DLD1 (cell line): ENCODE measurements at regions not wholly inside any gene's neighbourhood (a gene's known extent, or its start where the extent isn't known, plus 50 kb on each side); places are given as distances from the start of the nearest gene placed in this dataset.

ENCODE experiments used
- in situ Hi-C: cut with HindIII; loops from 2 replicates; pipeline ENCODE4 v1.10.0; 2017; ENCODE audit warnings: low sequenced_read_pairs

DNA sequence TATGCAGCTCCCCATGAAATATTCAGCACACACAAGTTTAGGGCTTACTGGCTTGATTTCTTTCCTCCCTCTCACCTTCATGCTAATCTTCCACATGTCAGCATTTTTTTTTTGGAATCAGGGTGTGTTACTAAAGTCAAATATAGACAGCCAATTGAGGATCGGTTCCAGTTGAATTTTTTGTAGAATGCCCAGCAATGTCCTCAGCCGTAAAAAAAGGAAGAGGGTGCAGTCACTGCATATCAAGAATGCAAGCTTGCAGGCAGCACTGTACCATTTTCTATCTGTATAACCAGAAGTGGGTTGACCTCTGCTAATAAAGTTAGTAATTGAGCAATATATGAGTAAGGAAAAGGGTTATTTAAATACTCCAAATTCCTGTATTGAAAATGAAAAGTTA is 51.4 kb upstream of the CHMP2B start:
- in situ Hi-C loops, result no loop called here

DNA sequence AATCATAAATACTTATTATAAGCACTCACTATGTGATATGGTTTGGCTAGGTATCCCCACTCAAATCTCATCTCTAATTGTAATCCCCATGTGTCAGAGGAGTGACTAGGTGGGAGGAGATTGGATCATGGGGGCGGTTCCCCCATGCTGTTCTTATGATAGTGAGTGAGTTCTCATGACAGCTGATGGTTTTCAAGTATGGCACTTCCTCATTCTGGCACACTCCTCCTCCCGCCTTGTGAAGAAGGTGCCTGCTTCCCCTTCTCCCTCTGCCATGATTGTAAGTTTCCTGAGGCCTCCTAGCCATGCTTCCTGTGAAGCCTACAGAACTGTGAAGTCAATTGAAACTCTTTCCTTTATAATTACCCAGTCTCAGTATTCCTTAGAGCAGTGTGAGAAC is 53.3 kb upstream of the CHMP2B start:
- in situ Hi-C loops, result no loop called here

DNA sequence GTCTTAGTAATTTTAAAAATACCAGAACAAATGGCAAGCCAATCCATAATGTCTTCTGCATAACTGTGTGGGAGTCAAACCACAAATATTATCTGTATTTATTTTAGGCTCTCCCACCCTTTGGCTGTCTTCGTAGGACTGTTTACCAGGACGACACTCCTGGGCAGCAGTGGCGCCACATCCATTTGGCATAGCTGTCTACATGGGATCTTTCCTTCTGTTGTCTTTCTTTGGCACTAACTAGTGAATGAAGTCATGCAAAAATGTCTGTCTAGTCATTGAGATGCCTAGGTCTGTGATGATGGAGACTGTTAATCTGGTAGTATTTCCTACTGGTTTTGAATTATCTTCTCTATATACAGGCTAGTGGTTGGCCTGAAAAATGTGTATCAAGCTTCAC is 54.0 kb upstream of the CHMP2B start:
- in situ Hi-C loops, result no loop called here

DNA sequence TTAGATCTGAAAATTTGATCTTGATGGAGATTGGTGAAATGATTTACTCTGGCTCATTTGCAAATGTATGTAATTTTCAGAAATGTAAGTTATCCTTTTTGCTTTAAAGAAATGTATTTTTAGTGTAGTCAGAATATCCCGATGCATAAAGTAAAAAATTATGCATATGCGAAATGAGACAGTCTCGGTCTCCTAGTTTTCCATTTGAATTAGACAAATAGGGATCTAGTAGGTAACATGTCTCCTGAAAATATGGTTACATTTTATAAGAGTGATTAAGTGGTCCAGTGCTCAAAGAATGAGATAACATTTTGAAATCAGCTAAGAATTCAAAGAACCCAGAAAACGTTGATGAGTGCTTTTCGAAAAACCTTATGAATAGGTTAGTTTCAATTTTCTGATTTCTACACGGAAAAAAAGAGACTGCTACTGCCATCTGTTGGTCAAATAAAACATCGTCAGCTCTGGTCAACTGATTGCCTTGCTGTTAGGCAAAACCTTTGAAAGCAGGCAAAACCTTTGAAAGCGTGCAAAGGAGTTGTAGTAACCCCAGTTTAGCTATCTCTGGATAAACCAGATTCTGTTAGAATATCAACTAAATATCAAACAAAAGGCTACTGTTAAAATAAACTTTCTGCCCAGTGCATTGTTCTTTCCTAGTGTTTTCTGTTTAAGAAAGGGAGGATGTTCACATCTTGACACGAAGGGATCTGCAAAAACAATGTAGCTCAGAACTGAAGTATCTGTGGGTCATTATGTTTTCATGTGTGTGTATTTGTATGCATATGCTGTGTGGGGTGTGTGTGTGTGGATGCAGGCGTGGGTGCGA is 59.3 kb upstream of the CHMP2B start:
- in situ Hi-C loops, result no loop called here

DNA sequence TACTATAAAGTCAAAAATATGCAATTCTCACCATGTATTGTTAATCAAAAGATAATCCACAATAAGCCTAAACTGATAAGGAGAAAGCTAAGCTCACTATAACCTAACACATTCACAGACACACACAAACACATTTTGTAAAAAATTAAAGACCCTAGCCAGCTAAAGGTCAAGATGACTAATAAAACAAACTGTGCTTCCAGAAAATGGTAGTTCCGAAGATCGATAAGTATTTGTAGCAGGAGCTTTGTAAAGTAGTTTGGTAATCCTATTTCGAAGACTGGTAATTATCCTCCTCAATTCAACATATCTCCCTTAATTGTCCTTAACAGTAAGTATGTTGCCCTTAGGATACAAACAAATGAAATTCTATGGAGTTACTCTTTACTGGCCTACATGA is 62.9 kb upstream of the CHMP2B start:
- in situ Hi-C loops, result no loop called here

DNA sequence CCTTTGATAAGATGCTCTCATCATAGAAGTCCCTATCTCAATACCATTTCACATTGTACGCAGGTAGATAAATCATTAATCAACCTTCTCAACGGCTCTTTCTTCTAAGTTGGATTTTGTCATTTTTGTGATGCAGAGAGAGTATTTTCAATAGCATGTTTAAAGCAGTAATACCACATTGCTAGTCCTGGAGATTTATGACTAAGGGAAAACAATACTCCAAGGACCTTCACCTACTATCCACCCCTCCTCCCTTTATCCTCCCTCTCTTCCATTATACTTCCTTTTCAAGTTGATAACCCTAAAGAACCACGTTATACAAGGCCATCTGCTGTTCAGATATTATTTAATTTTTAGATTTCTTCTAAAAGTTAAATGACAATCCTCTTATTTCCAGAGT is 65.3 kb upstream of the CHMP2B start:
- in situ Hi-C loops, result no loop called here

DNA sequence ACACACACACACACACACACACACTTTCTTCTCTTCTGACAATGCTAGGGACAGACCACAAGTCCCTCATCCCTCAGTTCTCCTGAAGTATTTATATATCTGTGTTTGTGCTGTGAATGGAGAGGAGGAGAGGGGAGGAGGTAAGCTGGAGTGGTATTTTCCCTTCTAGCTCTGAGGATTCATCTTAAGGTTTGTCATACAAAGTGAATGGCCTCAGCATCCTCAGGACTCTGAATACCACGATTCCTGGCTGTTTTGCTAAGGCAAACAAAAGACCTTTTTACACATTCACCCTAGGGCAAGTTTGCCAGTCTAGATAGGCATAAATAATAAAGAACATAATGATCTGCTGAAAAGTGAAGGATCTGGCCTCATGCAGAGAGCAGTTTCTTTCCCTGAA is 65.7 kb upstream of the CHMP2B start:
- in situ Hi-C loops, result no loop called here

DNA sequence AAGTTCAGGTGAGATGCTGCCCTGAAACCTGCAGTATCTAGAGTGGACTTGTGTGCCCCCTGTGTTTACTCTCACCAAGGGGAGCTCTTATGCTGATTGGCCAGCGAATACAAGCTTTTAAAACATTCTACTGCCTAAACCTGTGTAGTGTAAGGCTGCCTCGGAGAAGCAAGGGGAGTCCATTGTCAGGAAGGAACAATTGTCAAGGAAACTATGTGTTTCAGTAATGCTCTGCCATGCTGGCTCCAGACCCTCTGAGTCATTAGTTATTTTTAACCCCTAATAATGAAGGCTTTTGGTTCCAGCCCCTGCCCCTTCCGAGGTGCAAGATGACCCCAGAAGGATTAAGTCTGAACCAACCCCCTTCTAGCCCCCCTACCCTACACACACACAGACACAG is 66.1 kb upstream of the CHMP2B start:
- in situ Hi-C loops, result no loop called here

DNA sequence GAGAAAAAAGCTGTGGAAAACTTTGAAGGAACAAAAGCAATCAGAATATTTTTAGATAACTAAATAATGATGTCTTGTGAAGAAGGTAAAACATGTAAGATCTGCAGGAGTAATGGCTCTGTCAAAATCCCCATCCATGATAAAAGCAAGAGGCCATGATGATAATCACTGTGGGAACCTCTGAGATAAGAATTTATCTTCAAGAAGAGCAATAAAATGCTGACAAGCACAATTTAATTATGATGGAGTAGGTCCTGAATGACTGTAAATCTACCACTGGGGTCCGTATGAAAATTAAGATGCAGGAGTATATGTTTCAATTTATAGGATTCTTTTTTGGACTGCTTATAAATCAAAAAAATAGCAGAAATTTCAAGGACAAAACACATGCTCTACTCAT is 68.3 kb upstream of the CHMP2B start:
- in situ Hi-C loops, result no loop called here

DNA sequence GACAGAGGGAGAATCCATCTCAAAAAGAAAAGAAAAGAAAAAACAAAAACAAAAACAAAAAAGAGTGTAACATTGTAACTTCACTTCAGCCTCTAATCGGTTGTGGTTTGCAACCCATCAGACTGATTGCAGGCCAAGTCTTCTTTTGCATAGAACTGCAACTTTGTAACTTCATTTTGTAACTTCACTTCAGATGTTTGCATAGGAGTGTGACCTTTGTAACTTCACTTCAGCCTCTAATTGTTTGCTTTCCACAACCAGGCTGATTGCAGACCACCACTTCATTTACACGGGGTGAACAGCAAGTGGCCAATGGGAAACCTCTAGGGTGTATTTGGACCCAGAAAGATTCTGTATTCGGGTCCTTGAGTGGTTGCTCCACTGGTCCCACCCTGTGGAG is 79.1 kb upstream of the CHMP2B start:
- in situ Hi-C loops, result no loop called here

DNA sequence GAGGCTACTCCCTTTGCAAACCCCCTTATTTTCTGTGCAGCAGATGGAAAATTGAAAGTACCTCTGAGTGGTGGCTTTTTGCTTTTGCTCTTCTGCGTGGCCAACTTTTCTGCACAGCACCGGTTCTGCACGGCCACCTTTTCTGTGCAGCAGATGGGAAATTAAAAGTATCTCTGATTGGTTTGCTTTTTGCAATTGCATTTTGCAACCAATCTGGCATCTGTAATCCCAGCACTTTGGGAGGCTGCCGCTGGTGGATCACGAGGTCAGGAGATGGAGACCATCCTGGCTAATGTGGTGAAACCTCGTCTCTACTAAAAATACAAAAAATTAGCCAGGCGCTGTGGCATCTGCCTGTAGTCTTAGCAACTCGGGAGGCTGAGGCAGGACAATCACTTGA is 79.5 kb upstream of the CHMP2B start:
- in situ Hi-C loops, result no loop called here

DNA sequence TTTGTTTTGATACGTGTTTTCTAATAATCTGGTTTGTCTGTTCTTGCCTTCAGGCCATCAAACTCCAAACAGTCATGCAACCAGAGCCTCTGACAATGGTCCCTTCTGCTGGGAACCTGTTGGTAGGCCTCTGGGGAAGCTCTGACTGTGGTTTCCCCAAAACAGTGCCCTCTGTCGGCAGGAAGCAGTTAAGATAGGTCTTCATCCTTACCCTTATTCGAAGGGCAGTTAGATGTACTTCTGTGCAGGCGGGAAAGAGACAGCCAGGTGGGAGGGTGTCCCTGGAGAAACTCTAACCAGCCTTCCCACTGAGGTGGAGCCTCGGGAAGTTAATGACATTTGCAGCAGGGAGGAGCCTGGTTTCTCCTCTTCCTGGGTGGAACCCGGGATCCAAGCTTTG is 81.6 kb upstream of the CHMP2B start:
- in situ Hi-C loops, result no loop called here

DNA sequence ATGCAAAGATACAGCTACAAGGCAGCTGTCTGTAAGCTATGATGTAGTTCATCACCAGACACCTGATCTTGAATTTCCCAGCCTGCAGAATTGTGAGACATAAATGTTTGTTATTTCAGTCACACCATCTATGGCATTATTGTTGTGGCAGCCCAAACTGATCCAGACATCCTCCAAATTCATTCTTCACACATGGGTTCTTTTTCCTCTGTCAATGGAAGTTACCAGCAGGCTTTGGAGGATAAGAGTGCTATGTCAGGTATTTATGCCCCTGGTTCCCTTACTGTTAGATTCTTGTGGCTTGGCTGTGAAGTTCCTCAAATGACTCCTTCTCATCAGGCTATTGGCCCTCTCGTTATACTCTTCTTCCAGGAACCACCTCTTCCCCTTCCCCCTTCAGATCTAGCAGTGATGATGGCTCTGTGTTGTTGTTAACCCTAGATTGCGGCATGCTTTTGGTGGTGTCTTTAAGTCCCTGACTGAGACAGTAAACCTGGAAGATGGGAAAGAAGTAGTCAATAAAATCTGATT is 91.0 kb upstream of the CHMP2B start:
- in situ Hi-C loops, result no loop called here

DNA sequence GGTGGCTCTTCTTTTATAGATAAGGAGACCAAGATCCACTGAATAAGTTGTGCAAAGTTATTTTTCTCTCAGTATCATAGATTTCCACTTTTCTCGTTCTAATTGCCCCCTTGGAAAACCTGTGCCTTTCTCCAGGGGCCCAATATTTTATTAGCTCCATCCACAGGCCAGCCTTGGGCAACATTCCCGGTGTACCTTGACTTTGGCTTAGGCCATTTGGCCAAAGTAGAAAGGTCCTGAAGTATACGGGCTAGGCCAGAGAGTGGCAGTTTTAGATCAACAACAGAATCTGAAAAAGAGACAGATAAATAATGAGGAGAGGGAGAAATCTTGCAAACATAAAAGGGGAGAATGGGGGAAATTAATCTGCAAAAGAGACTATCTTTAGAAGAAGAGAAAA is 91.7 kb upstream of the CHMP2B start:
- in situ Hi-C loops, result no loop called here

DNA sequence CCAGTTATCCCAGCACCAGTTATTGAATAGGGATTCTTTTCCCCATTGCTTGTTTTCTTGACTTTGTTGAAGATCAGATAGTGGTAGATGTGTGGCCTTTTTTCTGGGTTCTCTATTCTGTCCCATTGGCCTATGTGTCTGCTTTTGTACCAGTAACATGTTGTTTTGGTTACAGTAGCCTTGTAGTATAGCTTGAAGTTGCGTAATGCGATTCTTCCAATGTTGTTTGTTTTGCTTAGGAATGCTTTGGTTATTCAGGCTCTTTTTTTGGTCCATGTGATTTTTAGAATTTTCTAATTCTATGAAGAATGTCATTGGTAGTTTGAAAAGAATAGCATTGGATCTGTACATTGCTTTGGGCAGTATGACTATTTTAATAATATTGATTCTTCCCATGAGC is 94.3 kb upstream of the CHMP2B start:
- in situ Hi-C loops, result no loop called here

DNA sequence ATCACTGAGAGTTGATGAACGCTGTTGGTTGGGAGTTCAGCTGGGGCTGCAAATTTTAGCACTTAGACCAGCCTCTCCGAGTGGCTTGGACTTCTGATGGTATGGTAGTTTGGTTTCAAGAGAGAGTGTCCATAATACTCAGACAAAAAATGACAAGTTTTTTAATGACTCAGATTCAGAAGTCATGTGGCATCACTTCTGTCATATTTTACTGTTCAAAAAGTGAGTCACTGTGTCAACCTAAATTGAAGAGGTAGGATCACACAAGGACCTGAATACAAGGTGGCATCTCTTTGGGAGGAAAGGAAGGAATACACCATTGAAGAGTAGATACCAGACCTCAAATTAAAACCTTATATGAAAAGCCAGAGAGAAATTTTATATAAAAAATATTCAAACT is 99.1 kb upstream of the CHMP2B start:
- in situ Hi-C loops, result no loop called here

DNA sequence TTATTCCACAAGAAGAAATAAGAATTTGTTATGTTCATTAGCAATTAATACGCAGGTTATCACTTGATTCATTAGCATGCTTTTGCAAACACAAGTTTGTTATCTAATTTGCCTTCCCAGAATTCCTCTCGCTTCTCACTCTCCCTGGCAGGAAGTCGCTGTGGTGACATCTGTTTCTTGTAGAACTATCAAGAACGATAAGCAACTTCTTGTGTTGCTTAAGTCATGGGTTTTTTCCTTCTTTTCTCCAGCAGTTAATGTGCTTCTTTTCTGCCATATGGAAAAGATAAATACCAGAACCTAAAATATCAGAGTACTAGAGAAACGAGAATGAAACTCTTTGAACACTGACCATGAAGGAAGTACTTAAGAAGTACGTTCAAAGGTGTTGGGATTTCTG is 99.8 kb upstream of the CHMP2B start:
- in situ Hi-C loops, result no loop called here

DNA sequence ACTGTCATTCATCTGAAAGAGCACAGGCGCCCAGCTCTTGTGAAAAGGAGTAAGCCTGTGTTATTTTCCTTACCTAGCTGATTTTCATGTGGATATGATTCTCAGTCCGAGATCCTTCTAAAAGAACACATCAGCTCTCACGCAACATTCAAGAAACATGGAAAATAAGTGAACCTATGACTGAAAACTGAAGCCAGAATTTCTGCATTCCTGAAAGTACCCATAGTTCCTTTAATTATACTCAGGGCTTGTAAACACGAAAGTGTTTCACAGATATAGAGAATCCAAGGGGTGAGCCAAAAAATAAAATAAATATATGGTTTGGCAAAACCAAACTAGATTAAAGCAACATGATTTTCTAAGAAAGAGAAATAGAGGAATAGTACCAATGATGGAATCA is 100.8 kb upstream of the CHMP2B start:
- in situ Hi-C loops, result no loop called here

DNA sequence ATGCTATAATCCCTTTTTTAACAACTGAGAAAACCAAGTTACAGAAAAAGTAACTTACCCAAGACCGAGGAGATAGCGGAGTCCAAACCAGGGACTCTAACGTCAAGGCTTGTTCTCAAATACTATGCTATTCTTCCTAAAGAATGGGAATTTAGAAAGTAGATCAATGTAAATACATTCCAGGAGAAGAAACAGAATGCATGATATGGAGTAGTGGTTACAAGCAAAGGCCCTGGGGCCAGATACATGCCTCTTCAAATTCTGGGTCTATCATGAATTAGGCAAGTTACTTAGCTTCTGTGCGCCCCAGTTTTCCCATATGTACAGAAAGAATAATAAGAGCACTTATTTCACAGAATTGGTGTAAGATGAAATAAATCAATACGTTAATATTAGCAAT is 102.0 kb upstream of the CHMP2B start:
- in situ Hi-C loops, result no loop called here

DNA sequence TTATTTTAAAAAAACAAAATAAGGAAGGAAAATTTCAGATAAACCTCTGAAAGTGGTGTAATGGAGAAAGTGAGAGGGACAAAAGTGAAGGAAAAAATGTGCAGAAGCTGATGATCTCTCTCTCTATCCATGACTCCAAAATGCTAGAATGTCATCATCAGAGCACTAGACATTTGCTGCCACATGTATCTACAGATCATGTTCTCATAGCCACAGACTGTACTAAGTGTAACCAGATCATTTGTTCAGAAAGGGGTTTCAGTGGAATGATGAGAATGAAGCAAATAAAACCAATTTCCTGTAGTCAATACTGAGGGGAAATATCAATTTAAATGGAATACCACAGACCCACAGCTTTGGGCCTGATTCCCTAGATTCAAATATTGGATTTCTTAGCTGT is 104.3 kb upstream of the CHMP2B start:
- in situ Hi-C loops, result no loop called here

DNA sequence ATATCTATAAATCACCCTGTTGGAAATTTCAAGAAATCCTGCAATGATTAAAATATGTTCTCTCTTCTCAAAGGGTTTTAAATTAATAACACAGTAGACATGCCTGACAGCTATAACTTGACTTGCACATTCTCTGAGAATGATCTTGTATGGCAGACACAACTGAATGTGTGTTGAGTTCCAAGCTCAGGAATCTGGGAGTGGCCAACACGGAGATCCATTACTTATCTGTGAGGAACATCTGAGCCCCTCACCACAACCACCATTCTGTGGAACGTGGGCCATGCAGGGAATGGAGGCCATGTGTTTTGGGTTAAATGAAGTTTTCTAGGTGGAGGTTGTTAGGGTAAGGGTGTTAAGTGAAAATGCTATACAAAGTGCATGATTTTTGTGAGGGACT is 105.3 kb upstream of the CHMP2B start:
- in situ Hi-C loops, result no loop called here

DNA sequence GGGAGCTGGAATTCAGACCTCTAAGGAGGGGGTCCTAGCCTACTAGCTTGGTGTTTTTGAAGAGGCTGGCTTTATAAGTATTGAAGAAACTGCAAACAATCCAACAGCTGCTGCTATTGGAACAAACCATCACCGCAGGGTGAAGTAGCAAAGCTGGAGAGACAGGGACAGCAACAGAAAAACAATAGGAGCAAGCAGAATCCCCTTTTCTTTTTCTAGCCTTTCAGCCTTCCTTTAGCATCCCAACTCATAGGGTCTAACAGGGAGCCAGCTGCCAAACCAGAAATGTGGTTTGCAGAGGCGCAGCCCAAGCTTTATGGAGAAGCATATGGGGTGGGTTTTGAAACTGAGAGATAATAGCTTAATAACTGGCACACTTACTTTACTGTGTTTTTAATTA is 106.2 kb upstream of the CHMP2B start:
- in situ Hi-C loops, result no loop called here

DNA sequence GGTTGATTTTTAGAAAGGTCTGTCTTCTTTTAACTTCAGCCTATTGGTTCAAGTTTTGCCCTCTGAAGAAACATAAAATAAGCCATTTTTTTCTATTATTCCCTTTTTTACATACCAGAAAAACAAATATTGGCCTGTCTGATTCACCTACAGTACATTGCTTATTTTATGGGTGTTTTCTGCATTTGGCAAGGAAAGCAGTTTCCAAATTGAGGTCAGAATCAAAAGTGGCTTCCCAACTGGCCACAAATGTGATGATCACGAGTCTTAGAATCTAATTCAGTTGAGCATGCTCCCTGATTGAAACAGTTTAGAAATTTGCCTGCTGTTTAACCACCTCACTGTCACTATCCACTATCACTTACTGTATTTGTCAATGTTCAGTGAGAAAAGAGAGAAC is 106.9 kb upstream of the CHMP2B start:
- in situ Hi-C loops, result no loop called here
